Esophagus squamous epithelium (tissue), 5 donors: ENCODE measurements at regions not wholly inside any gene's neighbourhood (a gene's known extent, or its start where the extent isn't known, plus 50 kb on each side); places are given as distances from the start of the nearest gene placed in this dataset.

Experiments
- DNase-seq: peaks from one replicate; lab custom pipeline; 2025; lab: John Stamatoyannopoulos, UW
- H3K27ac ChIP-seq, 4 donors: fragments of 200-600 bp; sonication (generic); one replicate each; pipeline ENCODE4 v1.5.1; 2016 to 2019; ENCODE audit warnings: mild to moderate bottlenecking in 1 of 4
- H3K27me3 ChIP-seq, 4 donors: fragments of 200-600 bp; sonication (generic); 1 replicate in 3 of 4; 2 replicates in 1 of 4; pipeline versions ENCODE4 v1.5.1 to v1.6.0; 2017 to 2021; ENCODE audit warnings: antibody characterized with exemption in 1 of 4
- H3K36me3 ChIP-seq, 3 donors: fragments of 200-600 bp; sonication (generic); one replicate each; pipeline ENCODE4 v1.5.1; 2016 to 2019
- H3K4me1 ChIP-seq, 3 donors: fragments of 200-600 bp; sonication (generic); one replicate each; pipeline ENCODE4 v1.5.1; 2017 to 2019
- H3K4me3 ChIP-seq, 4 donors: fragments of 200-600 bp; sonication (generic); 1 replicate in 3 of 4; 2 replicates in 1 of 4; pipeline ENCODE4 v1.5.1; 2016 to 2019; ENCODE audit warnings: mild to moderate bottlenecking in 2 of 4, moderate library complexity in 1 of 4
- H3K9me3 ChIP-seq, 3 donors: fragments of 200-600 bp; sonication (generic); one replicate each; pipeline ENCODE4 v1.5.1; 2016 to 2019
- POLR2A ChIP-seq, 4 donors: fragments of 450-650 bp; IDR thresholded peaks; one replicate each; pipeline ENCODE4 v1.6.1; 2017; ENCODE audit warnings: antibody characterized with exemption in 4 of 4, mild to moderate bottlenecking in 4 of 4, moderate library complexity in 3 of 4
- WGBS, 2 donors: methylation state at CpG; one replicate each; pipeline ENCODE4 v1.1.5; 2018; 5-methylcytosine and 5-hydroxymethylcytosine counted together
- intact Hi-C: fragments of 100-400 bp; cut with DNase I; formaldehyde crosslinking; loops from one replicate; pipeline ENCODE4 v1.15.0; 2022
- TF ChIP-seq, protein P1 (sequence below), 6 experiments: fragments of 450-650 bp in 4 of 6; fragments of 200-600 bp in 2 of 6; sonication (generic) in 2 of 6; IDR thresholded peaks; one replicate each; pipeline ENCODE4 v1.5.1; 2016 to 2019; ENCODE audit warnings: antibody characterized with exemption in 6 of 6, mild to moderate bottlenecking in 4 of 6, moderate library complexity in 4 of 6
- donor health status: DM: yes; HTN: yes; CAD: no.

DNA sequence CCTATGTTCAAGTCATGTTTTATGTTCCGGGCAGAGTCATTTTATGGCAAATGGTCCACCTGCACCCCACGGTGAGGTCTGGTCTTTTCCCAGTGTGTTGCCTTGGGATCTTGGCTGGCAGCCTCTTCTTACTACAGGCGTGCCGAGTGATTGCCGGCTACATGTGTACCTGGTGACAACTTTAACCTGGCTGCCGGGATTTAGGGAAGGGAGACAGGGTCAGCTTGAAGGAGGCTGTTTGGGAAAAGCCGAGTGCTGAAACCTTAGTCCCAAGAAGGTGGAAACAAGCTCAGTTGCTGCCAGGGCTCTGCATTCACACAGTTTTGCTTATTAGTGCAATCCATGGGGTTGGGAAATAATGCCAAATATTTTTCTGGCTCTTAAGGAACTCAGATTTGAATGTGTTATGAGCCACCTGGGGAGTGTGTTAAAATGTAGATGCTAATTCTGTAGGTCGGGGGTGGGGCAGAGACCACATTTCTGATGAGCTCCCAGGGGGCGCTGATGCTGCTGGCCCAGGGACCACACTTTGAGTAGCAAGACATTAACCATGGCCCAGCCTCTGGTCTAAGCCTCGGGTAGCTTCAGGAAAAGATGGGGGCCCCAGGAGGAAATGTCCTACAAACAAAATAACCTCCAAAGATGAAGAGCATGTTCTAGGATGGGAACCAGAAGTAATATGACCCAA is 179.6 kb downstream of the TBX5 start:
- Histone ChIP-seq H3K36me3 (no peaks in the 10 kb centered on the region), H3K27ac (no peak overlapping the region), H3K4me1 (no peaks in the 10 kb centered on the region), H3K9me3 (no peaks in the 10 kb centered on the region), H3K4me3 (no peak overlapping the region), H3K27me3 (peaks cover 0 to 6% (median 0%) of the 10 kb centered on the region in 4 donors)
- TF ChIP-seq POLR2A (IDR thresholded peaks at IDR 0.05): no peak
- TF ChIP-seq, protein P1, sequence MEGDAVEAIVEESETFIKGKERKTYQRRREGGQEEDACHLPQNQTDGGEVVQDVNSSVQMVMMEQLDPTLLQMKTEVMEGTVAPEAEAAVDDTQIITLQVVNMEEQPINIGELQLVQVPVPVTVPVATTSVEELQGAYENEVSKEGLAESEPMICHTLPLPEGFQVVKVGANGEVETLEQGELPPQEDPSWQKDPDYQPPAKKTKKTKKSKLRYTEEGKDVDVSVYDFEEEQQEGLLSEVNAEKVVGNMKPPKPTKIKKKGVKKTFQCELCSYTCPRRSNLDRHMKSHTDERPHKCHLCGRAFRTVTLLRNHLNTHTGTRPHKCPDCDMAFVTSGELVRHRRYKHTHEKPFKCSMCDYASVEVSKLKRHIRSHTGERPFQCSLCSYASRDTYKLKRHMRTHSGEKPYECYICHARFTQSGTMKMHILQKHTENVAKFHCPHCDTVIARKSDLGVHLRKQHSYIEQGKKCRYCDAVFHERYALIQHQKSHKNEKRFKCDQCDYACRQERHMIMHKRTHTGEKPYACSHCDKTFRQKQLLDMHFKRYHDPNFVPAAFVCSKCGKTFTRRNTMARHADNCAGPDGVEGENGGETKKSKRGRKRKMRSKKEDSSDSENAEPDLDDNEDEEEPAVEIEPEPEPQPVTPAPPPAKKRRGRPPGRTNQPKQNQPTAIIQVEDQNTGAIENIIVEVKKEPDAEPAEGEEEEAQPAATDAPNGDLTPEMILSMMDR (IDR thresholded peaks at IDR 0.05): no peak
- no peak for DNase-seq
- intact Hi-C loops: no loop called here
- WGBS, 2 donors: 53 to 56% methylated on average over 5 to 10 of the region's 10 CpGs

DNA sequence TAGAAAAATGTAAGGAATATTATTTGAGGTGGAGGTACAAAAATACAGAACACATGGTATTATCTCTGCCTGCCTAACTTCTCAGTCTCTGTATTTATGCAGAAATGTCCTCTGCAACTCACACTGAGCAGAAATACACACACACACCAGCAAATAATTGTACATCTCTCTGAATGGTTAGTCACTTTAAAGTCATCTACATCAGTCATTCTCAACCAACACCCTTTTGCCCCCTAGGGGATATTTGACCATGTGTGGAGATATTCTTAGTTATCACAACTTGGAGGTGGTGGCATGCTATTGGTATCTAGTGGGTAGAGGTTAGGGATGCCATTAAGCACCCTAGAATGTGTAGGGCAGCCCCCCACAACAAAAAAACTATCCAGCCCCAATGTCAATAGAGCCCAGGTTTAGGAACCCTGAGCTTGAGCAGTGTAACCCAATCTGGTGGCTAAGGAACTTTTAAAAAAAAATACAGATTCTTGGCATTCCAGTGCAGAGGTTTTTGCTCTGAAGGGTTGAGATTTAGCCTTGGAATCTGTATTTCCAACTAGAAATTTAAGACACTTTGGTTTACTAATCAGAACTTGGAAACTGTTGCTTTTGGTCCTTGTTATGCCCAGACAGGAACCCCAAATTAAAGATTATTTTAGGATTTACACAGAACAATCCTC is 183.8 kb downstream of the TBX5 start:
- Histone ChIP-seq H3K27ac (no peak overlapping the region), H3K9me3 (no peaks in the 10 kb centered on the region), H3K27me3 (peaks cover 0 to 3% (median 0%) of the 10 kb centered on the region in 4 donors), H3K4me1 (no peaks in the 10 kb centered on the region), H3K4me3 (no peak overlapping the region), H3K36me3 (no peaks in the 10 kb centered on the region)
- intact Hi-C loops: no loop called here
- no peak for DNase-seq
- no peak for TF ChIP-seq POLR2A (IDR thresholded peaks at IDR 0.05)
- TF ChIP-seq, protein P1 (IDR thresholded peaks at IDR 0.05): no peak

GRCh38 chr12:114221136-114221833 is 184.7 kb downstream of the TBX5 start:
- intact Hi-C loops: no loop called here
- DNase-seq: no peak
- Histone ChIP-seq H3K27ac (no peak overlapping the region), H3K4me3 (no peak overlapping the region), H3K27me3 (peaks cover 0 to 3% (median 0%) of the 10 kb centered on the region in 4 donors), H3K4me1 (no peaks in the 10 kb centered on the region), H3K36me3 (no peaks in the 10 kb centered on the region), H3K9me3 (no peaks in the 10 kb centered on the region)
- no peak for TF ChIP-seq POLR2A (IDR thresholded peaks at IDR 0.05)
- TF ChIP-seq, protein P1 (IDR thresholded peaks at IDR 0.05): no peak
- WGBS, 2 donors: 64 to 71% methylated on average over 8 of the region's 8 CpGs

DNA sequence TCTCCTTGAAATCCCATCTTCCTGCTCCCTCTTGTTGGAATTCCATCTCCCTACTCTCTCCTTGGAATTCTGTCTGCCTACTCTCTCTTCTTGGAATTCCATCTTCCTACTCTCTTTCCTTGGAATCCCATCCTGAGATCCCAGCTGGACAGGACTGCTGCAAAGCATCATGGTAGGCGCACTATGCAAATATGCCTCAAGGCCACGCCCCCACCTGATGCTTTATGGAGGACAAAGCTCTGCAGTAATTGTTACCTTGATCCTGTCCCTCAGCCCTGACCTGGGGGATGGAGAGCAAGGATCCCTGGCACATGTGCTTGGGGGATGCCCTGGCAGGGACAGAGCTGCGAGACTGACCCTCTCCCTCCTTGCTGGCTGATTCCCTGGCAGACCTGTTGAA is 185.6 kb downstream of the TBX5 start:
- intact Hi-C loops: no loop called here
- no peaks in the 10 kb centered on the region for H3K4me1 ChIP-seq
- H3K27me3 ChIP-seq: peaks cover 0 to 3% (median 0%) of the 10 kb centered on the region in 4 donors
- H3K36me3 ChIP-seq: no peaks in the 10 kb centered on the region
- H3K4me3 ChIP-seq: no peak overlapping the region
- TF ChIP-seq, protein P1 (IDR thresholded peaks at IDR 0.05): no peak
- no peak for TF ChIP-seq POLR2A (IDR thresholded peaks at IDR 0.05)
- no peak for DNase-seq
- no peaks in the 10 kb centered on the region for H3K9me3 ChIP-seq
- H3K27ac ChIP-seq: no peak overlapping the region
- WGBS, 2 donors: 67 to 100% methylated on average over 1 to 3 of the region's 3 CpGs

- TF ChIP-seq POLR2A (IDR thresholded peaks at IDR 0.05): no peak
- TF ChIP-seq, protein P1 (IDR thresholded peaks at IDR 0.05): no peak
- 52 to 75% methylated on average over 2 of the region's 2 CpGs for WGBS, 2 donors
- no peak overlapping the region for H3K27ac ChIP-seq
- no peaks in the 10 kb centered on the region for H3K9me3 ChIP-seq
- no peak overlapping the region for H3K4me3 ChIP-seq
- H3K4me1 ChIP-seq: no peaks in the 10 kb centered on the region
- DNase-seq: no peak
- intact Hi-C loops: no loop called here
- no peaks in the 10 kb centered on the region for H3K36me3 ChIP-seq
- peaks cover 0 to 3% (median 0%) of the 10 kb centered on the region in 4 donors for H3K27me3 ChIP-seq
Observed at GRCh38 chr12:114218136-114218535, 187.8 kb downstream of the TBX5 start.
